Suprapubic skin (tissue), 4 donors: ENCODE measurements at regions not wholly inside any gene's neighbourhood (a gene's known extent, or its start where the extent isn't known, plus 50 kb on each side); places are given as distances from the start of the nearest gene placed in this dataset.

Source experiments
- EP300 ChIP-seq: sonication (generic); formaldehyde crosslinking; IDR thresholded peaks from one replicate; pipeline ENCODE4 v1.6.1; 2017; ENCODE audit warnings: antibody characterized with exemption
- POLR2A ChIP-seq, 2 donors: fragments of 450-650 bp; IDR thresholded peaks; one replicate each; pipeline ENCODE4 v1.6.1; 2017; ENCODE audit warnings: antibody characterized with exemption in 2 of 2, mild to moderate bottlenecking in 2 of 2, moderate library complexity in 2 of 2
- POLR2AphosphoS5 ChIP-seq, 3 donors: sonication (generic); formaldehyde crosslinking; IDR thresholded peaks; one replicate each; pipeline ENCODE4 v1.6.1; 2017; ENCODE audit warnings: antibody characterized with exemption in 3 of 3
- TF ChIP-seq, protein P1 (sequence below), 2 donors: fragments of 200-600 bp in 1 of 2; fragments of 450-650 bp in 1 of 2; sonication (generic) in 1 of 2; IDR thresholded peaks; one replicate each; pipeline ENCODE4 v1.5.1; 2016 to 2019; ENCODE audit warnings: antibody characterized with exemption in 2 of 2, mild to moderate bottlenecking in 1 of 2, moderate library complexity in 1 of 2

DNA sequence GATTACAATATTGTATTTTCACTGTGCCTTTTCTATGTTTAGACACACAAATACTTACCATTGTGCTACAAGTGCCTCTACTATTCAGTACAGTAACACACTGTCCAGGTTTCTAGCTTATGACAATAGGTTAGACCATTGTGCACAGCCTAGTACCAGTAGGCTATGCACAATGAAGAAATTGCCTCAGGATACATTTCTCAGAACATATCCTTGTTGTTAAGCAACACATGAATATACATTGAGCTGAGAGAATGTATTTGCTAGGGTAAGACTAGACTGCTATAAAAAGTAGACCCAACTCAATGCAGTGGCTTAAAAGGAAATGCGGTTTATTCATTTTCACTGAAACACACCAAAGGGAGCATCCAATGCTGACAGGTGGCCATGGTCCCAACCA lies 285.1 kb downstream of the HS3ST3A1 start:
- TF ChIP-seq, protein P1, sequence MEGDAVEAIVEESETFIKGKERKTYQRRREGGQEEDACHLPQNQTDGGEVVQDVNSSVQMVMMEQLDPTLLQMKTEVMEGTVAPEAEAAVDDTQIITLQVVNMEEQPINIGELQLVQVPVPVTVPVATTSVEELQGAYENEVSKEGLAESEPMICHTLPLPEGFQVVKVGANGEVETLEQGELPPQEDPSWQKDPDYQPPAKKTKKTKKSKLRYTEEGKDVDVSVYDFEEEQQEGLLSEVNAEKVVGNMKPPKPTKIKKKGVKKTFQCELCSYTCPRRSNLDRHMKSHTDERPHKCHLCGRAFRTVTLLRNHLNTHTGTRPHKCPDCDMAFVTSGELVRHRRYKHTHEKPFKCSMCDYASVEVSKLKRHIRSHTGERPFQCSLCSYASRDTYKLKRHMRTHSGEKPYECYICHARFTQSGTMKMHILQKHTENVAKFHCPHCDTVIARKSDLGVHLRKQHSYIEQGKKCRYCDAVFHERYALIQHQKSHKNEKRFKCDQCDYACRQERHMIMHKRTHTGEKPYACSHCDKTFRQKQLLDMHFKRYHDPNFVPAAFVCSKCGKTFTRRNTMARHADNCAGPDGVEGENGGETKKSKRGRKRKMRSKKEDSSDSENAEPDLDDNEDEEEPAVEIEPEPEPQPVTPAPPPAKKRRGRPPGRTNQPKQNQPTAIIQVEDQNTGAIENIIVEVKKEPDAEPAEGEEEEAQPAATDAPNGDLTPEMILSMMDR (IDR thresholded peaks at IDR 0.05), result no peak
- TF ChIP-seq POLR2AphosphoS5 (IDR thresholded peaks at IDR 0.05) (no peak), POLR2A (IDR thresholded peaks at IDR 0.05) (no peak), EP300 (no peak)
